Astrocyte of the spinal cord (primary cell): ENCODE measurements at regions not wholly inside any gene's neighbourhood (a gene's known extent, or its start where the extent isn't known, plus 50 kb on each side); places are given as distances from the start of the nearest gene placed in this dataset.

ENCODE experiments used
- DNase-seq: peaks from one replicate; pipeline ENCODE4 v3.0.0; 2011; ENCODE audit warnings: low read depth, low spot score
- H3K4me3 ChIP-seq: 2 replicates; pipeline ENCODE4 v1.5.1; 2011; ENCODE audit warnings: low read depth, mild to moderate bottlenecking, low read length, moderate library complexity
- CTCF ChIP-seq: IDR thresholded peaks from 2 replicates; pipeline ENCODE4 v1.5.1; 2012; ENCODE audit warnings: low read depth, mild to moderate bottlenecking, low read length, inconsistent platforms
- in situ Hi-C: cut with HindIII; loops from 2 replicates; pipeline ENCODE4 v1.10.0; 2017; ENCODE audit warnings: low sequenced_read_pairs

GRCh38 chr5:82813861-82814260, 263.3 kb downstream of the TMEM167A start:
- no peak for DNase-seq
- TF ChIP-seq CTCF: no peak
- H3K4me3 ChIP-seq: no peak overlapping the region
- in situ Hi-C loops: no loop called here

GRCh38 chr5:82812575-82812974, 264.6 kb downstream of the TMEM167A start:
- peak; percentile 36 for DNase-seq
- in situ Hi-C loops: no loop called here
- no peak for TF ChIP-seq CTCF
- H3K4me3 ChIP-seq: no peak overlapping the region

- in situ Hi-C loops: no loop called here
- DNase-seq: no peak
- no peak for TF ChIP-seq CTCF
- H3K4me3 ChIP-seq: no peak overlapping the region
These were observed 265.7 kb downstream of the TMEM167A start for GRCh38 chr5:82811490-82811889.

GRCh38 chr5:82809420-82810143, 267.6 kb downstream of the TMEM167A start:
- H3K4me3 ChIP-seq: no peak overlapping the region
- no peak for TF ChIP-seq CTCF
- in situ Hi-C loops: no loop called here
- DNase-seq: no peak

GRCh38 chr5:82808960-82809359, 268.2 kb downstream of the TMEM167A start:
- in situ Hi-C loops: no loop called here
- DNase-seq: no peak

GRCh38 chr5:82807021-82807420, 270.2 kb downstream of the TMEM167A start:
- no peak for TF ChIP-seq CTCF
- no peak for DNase-seq
- in situ Hi-C loops: no loop called here
- no peak overlapping the region for H3K4me3 ChIP-seq

More at GRCh38 chr5:82808960-82809359, 268.2 kb downstream of the TMEM167A start:
- H3K4me3 ChIP-seq: no peak overlapping the region
- TF ChIP-seq CTCF: no peak

- peak; percentile 10 for DNase-seq
These were observed 270.7 kb downstream of the TMEM167A start for GRCh38 chr5:82806513-82806912.

More at GRCh38 chr5:82806513-82806912, 270.7 kb downstream of the TMEM167A start:
- no peak overlapping the region for H3K4me3 ChIP-seq
- no peak for TF ChIP-seq CTCF
- in situ Hi-C loops: no loop called here
